ENCODE measurements at regions not wholly inside any gene's neighbourhood (a gene's known extent, or its start where the extent isn't known, plus 50 kb on each side); places are given as distances from the start of the nearest gene placed in this dataset.
"Not testable (repeated sequence)": the region's sequence is repeated elsewhere in the genome, so short reads cannot be mapped to it uniquely, and the experiment has no call there.

DNA sequence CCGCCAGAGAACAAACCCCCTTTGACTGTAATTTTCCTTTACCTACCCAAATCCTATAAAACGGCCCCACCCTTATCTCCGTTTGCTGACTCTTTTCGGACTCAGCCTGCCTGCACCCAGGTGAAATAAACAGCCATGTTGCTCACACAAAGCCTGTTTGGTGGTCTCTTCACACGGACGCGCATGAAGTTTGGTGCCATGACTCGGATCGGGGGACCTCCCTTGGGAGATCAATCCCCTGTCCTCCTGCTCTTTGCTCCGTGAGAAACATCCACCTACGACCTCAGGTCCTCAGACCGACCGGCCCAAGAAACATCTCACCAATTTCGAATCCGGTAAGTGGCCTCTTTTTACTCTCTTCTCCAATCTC is 52.1 kb upstream of the FAM124A start:
- 81% methylated on average over 15 of the region's 15 CpGs for WGBS (ENCODE audit: missing lambda C conversion rate)
- H3K4me3 ChIP-seq; FAIRE-seq; H3K9me3 ChIP-seq; H3K27ac ChIP-seq; CTCF ChIA-PET; DNase-seq (ENCODE audit: low read depth in 1 of 2, low spot score in 1 of 2); H3K4me2 ChIP-seq; ATAC-seq; H3K4me1 ChIP-seq; POLR2A ChIA-PET: not testable (repeated sequence)

DNA sequence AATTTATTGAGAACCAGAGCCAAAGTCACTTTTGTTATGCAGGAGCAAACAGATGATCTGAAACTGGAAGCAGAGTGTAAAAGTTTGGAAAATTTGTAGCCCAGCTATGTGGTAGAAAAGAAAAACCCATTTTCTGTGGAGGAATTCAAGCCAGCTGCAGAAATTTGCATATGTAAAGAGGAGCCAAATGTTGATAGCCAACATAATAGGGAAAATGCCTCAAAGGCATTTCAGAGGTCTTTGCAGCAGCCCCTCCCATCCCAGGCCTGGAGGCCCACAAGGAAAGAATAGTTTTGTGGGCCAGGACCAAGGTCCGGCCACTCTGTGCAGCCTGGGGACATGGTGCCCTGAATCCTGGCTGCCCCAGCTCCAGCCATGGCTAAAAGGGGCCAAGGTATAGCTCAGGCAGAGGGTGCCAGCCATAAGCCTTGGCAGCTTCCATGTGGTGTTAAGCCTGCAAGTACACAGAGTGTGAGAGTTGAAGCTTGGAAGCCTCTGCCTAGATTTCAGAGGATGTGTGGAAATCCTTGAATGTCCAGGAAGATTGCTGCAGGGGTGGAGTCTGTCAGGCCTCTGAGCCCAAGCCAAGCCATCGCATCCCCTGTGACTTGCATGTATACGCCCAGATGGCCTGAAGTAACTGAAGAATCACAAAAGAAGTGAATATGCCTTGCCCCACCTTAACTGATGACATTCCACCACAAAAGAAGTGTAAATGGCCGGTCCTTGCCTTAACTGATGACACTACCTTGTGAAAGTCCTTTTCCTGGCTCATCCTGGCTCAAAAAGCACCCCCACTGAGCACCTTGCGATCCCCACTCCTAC is 52.7 kb upstream of the FAM124A start:
- ATAC-seq; H3K4me1 ChIP-seq; H3K4me3 ChIP-seq; DNase-seq (ENCODE audit: low read depth in 1 of 2, low spot score in 1 of 2); CTCF ChIA-PET; H3K27ac ChIP-seq; H3K9me3 ChIP-seq; FAIRE-seq; POLR2A ChIA-PET; H3K4me2 ChIP-seq: not testable (repeated sequence)
- WGBS (ENCODE audit: missing lambda C conversion rate), result 83% methylated on average over 5 of the region's 5 CpGs

DNA sequence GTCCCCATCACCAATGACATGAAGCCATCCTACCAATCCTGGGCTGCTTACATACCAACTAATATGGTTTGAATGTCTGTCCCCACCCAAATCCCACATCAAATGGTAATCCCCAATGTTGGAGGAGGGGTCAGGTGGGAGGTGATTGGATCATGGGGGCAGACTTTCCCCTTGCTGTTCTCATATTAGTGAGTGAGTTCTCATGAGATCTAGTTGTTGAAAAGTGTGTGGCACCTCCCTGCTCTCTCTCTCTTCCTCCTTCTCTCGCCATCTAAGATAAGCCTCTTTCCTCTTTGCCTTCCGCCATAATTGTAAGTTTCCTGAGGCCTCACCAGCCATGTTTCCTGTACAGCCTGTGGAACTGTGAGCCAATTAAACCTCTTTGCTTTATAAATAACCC is 53.6 kb upstream of the FAM124A start:
- no peaks in the 10 kb centered on the region for H3K9me3 ChIP-seq
- ATAC-seq (no peak), DNase-seq (ENCODE audit: low read depth in 1 of 2, low spot score in 1 of 2) (no peak), FAIRE-seq (no peak)
- no peak overlapping the region for H3K4me3 ChIP-seq
- no peak overlapping the region for H3K4me2 ChIP-seq
- no peaks in the 10 kb centered on the region for H3K4me1 ChIP-seq
- TF ChIP-seq ZC3H11A (IDR thresholded peaks at IDR 0.05) (no peak), RFX5 (IDR thresholded peaks at IDR 0.05) (no peak), ZSCAN20 (CRISPR knock-in tag; IDR thresholded peaks at IDR 0.05) (no peak), HEYL (CRISPR knock-in tag; IDR thresholded peaks at IDR 0.05) (no peak), CHD4 (IDR thresholded peaks at IDR 0.05; ENCODE audit: borderline replicate concordance) (no peak), PHF8 (IDR thresholded peaks at IDR 0.05; ENCODE audit: borderline replicate concordance, low read depth) (no peak), ESRRA (IDR thresholded peaks at IDR 0.05; ENCODE audit: borderline replicate concordance, low read length) (no peak), HDAC2 (IDR thresholded peaks at IDR 0.05) (no peak), SREBF2 (IDR thresholded peaks at IDR 0.05) (no peak), TP53 (CRISPR knock-in tag; IDR thresholded peaks at IDR 0.05) (no peak), POLR2A (IDR thresholded peaks at IDR 0.05; ENCODE audit: low read length) (no peak), CHD2 (IDR thresholded peaks at IDR 0.05; ENCODE audit: low read length, partially characterized antibody) (no peak), CEBPB (IDR thresholded peaks at IDR 0.05) (no peak)
- TF ChIP-seq, protein P1, sequence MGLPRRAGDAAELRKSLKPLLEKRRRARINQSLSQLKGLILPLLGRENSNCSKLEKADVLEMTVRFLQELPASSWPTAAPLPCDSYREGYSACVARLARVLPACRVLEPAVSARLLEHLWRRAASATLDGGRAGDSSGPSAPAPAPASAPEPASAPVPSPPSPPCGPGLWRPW (IDR thresholded peaks at IDR 0.05), result no peak
- TF ChIP-seq, protein P2, sequence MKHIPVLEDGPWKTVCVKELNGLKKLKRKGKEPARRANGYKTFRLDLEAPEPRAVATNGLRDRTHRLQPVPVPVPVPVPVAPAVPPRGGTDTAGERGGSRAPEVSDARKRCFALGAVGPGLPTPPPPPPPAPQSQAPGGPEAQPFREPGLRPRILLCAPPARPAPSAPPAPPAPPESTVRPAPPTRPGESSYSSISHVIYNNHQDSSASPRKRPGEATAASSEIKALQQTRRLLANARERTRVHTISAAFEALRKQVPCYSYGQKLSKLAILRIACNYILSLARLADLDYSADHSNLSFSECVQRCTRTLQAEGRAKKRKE (CRISPR knock-in tag; IDR thresholded peaks at IDR 0.05; ENCODE audit: low read depth), result no peak
- no peak overlapping the region for H3K27ac ChIP-seq
- 92% methylated on average over 2 of the region's 2 CpGs for WGBS (ENCODE audit: missing lambda C conversion rate)
- ChIA-PET POLR2A (no interaction called here), CTCF (no interaction called here)

DNA sequence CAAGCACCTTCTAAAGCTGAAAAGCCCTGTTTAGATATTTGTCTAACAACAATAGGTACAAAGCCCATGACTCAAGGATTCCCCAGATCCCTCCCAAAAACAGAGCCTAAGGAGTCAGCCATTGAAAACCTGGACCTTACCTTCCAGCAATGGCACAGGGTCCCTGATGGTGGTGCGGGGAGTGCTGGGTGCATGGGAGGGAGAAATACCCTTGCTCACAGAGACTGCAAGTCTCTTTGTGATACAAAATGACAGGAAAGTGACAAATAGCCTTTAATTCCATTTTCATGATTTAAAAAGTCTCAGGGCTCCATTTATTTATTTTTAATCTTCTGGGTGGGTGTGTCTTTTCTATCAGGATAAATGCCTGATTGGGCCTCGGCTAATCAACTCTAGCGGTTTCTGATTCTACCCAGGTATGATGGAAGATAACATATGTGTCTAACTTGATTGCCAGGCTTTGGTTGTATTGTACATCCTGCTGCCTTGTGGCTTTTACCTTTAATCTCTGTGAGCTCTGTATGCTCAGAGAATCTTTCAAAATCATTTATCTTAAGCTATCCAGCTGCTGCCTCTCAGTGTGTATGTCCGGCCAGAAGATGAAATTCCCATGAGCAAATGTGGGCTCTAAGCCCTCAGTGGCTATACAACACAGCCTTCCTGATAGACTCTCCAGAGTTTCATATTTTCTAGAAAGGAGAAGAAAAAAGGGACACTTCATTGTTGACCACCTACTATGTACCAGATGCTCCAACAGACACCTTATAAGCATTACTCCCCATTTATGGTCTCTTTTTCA is 54.6 kb upstream of the FAM124A start:
- Histone ChIP-seq H3K4me2 (no peak overlapping the region), H3K4me1 (no peaks in the 10 kb centered on the region), H3K4me3 (no peak overlapping the region), H3K9me3 (no peaks in the 10 kb centered on the region), H3K27ac (no peak overlapping the region)
- ChIA-PET POLR2A (no interaction called here), CTCF (interaction anchor here (1.5 kb wide), 2 partner anchors 11 to 21 kb away, joined by 3 to 4 read pairs; no protein-coding TSS in a partner anchor)
- no peak for FAIRE-seq
- no peak for DNase-seq (ENCODE audit: low read depth in 1 of 2, low spot score in 1 of 2)
- no peak for ATAC-seq
- WGBS (ENCODE audit: missing lambda C conversion rate), result 69% methylated on average over 4 of the region's 4 CpGs
- TF ChIP-seq, protein P3, sequence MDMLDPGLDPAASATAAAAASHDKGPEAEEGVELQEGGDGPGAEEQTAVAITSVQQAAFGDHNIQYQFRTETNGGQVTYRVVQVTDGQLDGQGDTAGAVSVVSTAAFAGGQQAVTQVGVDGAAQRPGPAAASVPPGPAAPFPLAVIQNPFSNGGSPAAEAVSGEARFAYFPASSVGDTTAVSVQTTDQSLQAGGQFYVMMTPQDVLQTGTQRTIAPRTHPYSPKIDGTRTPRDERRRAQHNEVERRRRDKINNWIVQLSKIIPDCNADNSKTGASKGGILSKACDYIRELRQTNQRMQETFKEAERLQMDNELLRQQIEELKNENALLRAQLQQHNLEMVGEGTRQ (IDR thresholded peaks at IDR 0.05), result no peak
- TF ChIP-seq CBX8 (IDR thresholded peaks at IDR 0.05), result no peak
- no peak for TF ChIP-seq CHD2 (IDR thresholded peaks at IDR 0.05; ENCODE audit: low read length, partially characterized antibody)
- TF ChIP-seq, protein P4, sequence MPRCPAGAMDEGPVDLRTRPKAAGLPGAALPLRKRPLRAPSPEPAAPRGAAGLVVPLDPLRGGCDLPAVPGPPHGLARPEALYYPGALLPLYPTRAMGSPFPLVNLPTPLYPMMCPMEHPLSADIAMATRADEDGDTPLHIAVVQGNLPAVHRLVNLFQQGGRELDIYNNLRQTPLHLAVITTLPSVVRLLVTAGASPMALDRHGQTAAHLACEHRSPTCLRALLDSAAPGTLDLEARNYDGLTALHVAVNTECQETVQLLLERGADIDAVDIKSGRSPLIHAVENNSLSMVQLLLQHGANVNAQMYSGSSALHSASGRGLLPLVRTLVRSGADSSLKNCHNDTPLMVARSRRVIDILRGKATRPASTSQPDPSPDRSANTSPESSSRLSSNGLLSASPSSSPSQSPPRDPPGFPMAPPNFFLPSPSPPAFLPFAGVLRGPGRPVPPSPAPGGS (IDR thresholded peaks at IDR 0.05), result no peak
- no peak for TF ChIP-seq RAD21 (conservative IDR thresholded peaks at IDR 0.05 in 1 of 2, IDR thresholded peaks at IDR 0.05 in 1 of 2)
- TF ChIP-seq POLR2AphosphoS2 (conservative IDR thresholded peaks at IDR 0.05; ENCODE audit: low read length), result no peak
- TF ChIP-seq, protein P5, sequence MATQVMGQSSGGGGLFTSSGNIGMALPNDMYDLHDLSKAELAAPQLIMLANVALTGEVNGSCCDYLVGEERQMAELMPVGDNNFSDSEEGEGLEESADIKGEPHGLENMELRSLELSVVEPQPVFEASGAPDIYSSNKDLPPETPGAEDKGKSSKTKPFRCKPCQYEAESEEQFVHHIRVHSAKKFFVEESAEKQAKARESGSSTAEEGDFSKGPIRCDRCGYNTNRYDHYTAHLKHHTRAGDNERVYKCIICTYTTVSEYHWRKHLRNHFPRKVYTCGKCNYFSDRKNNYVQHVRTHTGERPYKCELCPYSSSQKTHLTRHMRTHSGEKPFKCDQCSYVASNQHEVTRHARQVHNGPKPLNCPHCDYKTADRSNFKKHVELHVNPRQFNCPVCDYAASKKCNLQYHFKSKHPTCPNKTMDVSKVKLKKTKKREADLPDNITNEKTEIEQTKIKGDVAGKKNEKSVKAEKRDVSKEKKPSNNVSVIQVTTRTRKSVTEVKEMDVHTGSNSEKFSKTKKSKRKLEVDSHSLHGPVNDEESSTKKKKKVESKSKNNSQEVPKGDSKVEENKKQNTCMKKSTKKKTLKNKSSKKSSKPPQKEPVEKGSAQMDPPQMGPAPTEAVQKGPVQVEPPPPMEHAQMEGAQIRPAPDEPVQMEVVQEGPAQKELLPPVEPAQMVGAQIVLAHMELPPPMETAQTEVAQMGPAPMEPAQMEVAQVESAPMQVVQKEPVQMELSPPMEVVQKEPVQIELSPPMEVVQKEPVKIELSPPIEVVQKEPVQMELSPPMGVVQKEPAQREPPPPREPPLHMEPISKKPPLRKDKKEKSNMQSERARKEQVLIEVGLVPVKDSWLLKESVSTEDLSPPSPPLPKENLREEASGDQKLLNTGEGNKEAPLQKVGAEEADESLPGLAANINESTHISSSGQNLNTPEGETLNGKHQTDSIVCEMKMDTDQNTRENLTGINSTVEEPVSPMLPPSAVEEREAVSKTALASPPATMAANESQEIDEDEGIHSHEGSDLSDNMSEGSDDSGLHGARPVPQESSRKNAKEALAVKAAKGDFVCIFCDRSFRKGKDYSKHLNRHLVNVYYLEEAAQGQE (IDR thresholded peaks at IDR 0.05), result no peak
- TF ChIP-seq JUNB (IDR thresholded peaks at IDR 0.05), result no peak
- TF ChIP-seq HOXB13 (CRISPR knock-in tag; IDR thresholded peaks at IDR 0.05; ENCODE audit: low read depth), result no peak
- TF ChIP-seq GATA3 (IDR thresholded peaks at IDR 0.05; ENCODE audit: borderline replicate concordance), result no peak
